Activated CD8-positive, alpha-beta T cell treated with anti-CD3 and anti-CD28 coated beads for 36 hours (primary cell): ENCODE measurements at regions not wholly inside any gene's neighbourhood (a gene's known extent, or its start where the extent isn't known, plus 50 kb on each side); places are given as distances from the start of the nearest gene placed in this dataset.
"Not testable (repeated sequence)": the region's sequence is repeated elsewhere in the genome, so short reads cannot be mapped to it uniquely, and the experiment has no call there.

Experiments
- ATAC-seq: fragments of 200-7000 bp; cut with Tn5 transposase; one replicate; pipeline ENCODE4 v1.10.0; 2021; ENCODE audit warnings: mild to moderate bottlenecking, moderate library complexity
- CTCF ChIA-PET: fragments of 350-600 bp; sonication (Branson Sonifier 250); formaldehyde crosslinking; loops from one replicate; lab custom pipeline; 2021; ENCODE audit warnings: antibody characterized with exemption; lab: Charles Lee
- POLR2A ChIA-PET: fragments of 350-600 bp; sonication (Branson Sonifier 250); formaldehyde crosslinking; loops from one replicate; lab custom pipeline; 2021; ENCODE audit warnings: antibody characterized with exemption; lab: Charles Lee
- DNase-seq: peaks from one replicate; pipeline ENCODE4 v3.0.0-alpha.2; 2020
- H3K27ac Mint-ChIP-seq: one replicate; pipeline ENCODE4 v1.8.0; 2021; ENCODE audit warnings: mild to moderate bottlenecking, mixed read lengths
- H3K27me3 Mint-ChIP-seq: one replicate; pipeline ENCODE4 v1.8.0; 2021; ENCODE audit warnings: mixed read lengths
- H3K36me3 Mint-ChIP-seq: one replicate; pipeline ENCODE4 v1.8.0; 2021; ENCODE audit warnings: low read depth, mixed read lengths
- H3K4me1 Mint-ChIP-seq: one replicate; pipeline ENCODE4 v1.8.0; 2021; ENCODE audit warnings: low read depth, mixed read lengths
- H3K4me3 Mint-ChIP-seq: one replicate; pipeline ENCODE4 v1.8.0; 2021; ENCODE audit warnings: mild to moderate bottlenecking, moderate library complexity, mixed read lengths
- H3K9me3 Mint-ChIP-seq: one replicate; pipeline ENCODE4 v1.8.0; 2021; ENCODE audit warnings: mixed read lengths
- CTCF ChIP-seq: fragments of 200-600 bp; IDR thresholded peaks from one replicate; pipeline ENCODE4 v1.8.0; 2022; ENCODE audit warnings: antibody characterized with exemption, mild to moderate bottlenecking
- intact Hi-C: fragments of 100-400 bp; cut with micrococcal nuclease; formaldehyde crosslinking; loops from one replicate; pipeline ENCODE4 v1.10.0; 2022

- Mint-ChIP-seq H3K4me1 (no peaks in the 10 kb centered on the region), H3K36me3 (no peaks in the 10 kb centered on the region), H3K27ac (no peak overlapping the region), H3K9me3 (no peaks in the 10 kb centered on the region), H3K27me3 (peaks cover 1% of the 10 kb centered on the region), H3K4me3 (no peak overlapping the region)
- no peak for TF ChIP-seq CTCF
- DNase-seq (no peak), ATAC-seq (no peak)
- ChIA-PET CTCF (no interaction called here), POLR2A (no interaction called here)
- intact Hi-C loops: no loop called here
Measured at GRCh38 chr9:135187365-135187764, 99.9 kb downstream of the OLFM1 start.

DNA sequence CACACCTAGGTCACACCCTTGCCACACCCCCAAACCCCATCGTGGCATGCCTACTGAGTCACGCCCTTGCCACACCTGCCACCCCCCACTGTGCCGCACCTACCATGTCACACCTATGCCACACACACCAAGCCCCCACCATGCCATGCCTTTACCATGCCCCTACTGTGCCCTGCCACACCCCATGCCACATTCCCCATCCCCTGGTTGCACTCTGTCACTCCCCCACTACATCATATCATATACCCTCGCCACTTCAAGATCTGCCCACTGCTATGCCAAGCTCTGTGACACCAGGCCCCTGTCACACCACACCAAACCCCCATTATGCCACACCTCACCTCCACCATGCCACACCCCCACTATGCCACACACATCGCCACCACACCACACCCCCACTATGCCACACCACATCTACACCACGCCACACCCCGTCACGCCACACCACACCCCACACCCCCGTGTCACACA, 101.2 kb downstream of the OLFM1 start:
- ATAC-seq: no peak
- peaks cover 1% of the 10 kb centered on the region for H3K27me3 Mint-ChIP-seq
- intact Hi-C loops: no loop called here
- no peaks in the 10 kb centered on the region for H3K9me3 Mint-ChIP-seq
- no peak overlapping the region for H3K27ac Mint-ChIP-seq
- H3K4me3 Mint-ChIP-seq: no peak overlapping the region
- no peaks in the 10 kb centered on the region for H3K36me3 Mint-ChIP-seq
- POLR2A ChIA-PET: no interaction called here
- no peak for TF ChIP-seq CTCF
- H3K4me1 Mint-ChIP-seq: no peaks in the 10 kb centered on the region
- CTCF ChIA-PET: no interaction called here
- no peak for DNase-seq

DNA sequence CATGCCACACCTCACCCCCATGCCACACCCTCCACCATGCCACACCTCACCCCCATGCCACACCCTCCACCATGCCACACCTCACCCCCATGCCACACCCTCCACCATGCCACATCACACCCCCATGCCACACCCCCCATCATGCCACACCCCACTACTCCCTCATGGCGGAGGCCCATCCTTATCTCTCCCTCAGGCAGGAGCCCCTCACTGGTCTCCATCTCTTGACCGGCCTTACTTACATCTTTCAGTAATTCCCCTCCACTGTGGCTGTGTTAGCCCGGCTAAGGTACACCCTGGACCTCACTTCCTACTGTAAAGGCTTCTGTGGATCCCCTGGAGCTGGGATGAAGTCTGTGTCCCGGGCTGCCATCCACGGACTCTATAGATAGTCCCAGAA, 102.0 kb downstream of the OLFM1 start:
- no peaks in the 10 kb centered on the region for H3K9me3 Mint-ChIP-seq
- H3K36me3 Mint-ChIP-seq: no peaks in the 10 kb centered on the region
- peaks cover 1% of the 10 kb centered on the region for H3K27me3 Mint-ChIP-seq
- no peak for DNase-seq
- no peaks in the 10 kb centered on the region for H3K4me1 Mint-ChIP-seq
- TF ChIP-seq CTCF: no peak
- intact Hi-C loops: no loop called here
- ATAC-seq: no peak
- CTCF ChIA-PET: no interaction called here
- no peak overlapping the region for H3K27ac Mint-ChIP-seq
- no peak overlapping the region for H3K4me3 Mint-ChIP-seq
- POLR2A ChIA-PET: interaction anchor here (1.0 kb wide), 1 partner anchor 11 kb away, joined by 3 read pairs; no protein-coding TSS in a partner anchor

DNA sequence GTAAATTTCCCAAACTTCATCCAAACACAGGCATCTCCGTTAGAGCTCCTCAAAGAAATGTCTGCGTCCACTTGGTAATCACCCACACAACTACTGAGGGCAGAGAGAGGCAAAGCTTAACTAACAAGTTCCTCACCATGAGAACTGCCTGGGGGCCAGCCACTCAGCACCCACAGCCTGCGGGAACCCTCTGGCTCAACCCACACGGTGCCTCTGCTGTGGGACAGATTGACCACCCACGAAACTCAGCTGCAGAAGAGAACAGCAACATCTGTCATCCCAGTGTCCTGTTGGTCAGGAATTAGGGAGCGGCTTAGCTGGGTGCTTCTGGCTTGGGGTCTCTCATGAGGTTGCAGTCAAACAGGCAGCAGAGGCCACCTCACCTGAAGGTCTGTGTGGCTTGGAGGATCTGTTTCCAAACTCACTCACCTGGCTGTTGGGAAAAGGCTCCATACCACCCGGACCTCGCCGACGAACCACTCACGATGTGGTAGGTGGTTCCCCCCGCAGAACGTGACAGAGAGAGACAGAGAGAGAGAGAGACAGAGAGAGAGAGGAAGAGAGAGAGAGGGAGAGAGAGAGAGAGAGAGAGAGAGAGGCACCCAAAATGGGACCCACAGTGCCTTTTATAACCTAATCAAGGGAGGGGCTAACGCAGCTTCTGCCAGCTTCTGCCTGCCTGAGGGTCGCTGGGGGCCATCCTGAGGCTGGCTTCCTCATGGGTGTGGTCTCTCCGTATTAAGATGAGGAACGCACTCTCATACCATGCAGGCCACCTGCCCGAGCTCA, 103.5 kb downstream of the OLFM1 start:
- ChIA-PET CTCF (no interaction called here), POLR2A (interaction anchor here (1.0 kb wide), 1 partner anchor 10 kb away, joined by 3 read pairs; no protein-coding TSS in a partner anchor)
- no peaks in the 10 kb centered on the region for H3K4me1 Mint-ChIP-seq
- intact Hi-C loops: no loop called here
- no peak overlapping the region for H3K4me3 Mint-ChIP-seq
- H3K36me3 Mint-ChIP-seq: no peaks in the 10 kb centered on the region
- TF ChIP-seq CTCF: no peak
- ATAC-seq (no peak), DNase-seq (no peak)
- H3K9me3 Mint-ChIP-seq: no peaks in the 10 kb centered on the region
- H3K27me3 Mint-ChIP-seq: peaks cover 1% of the 10 kb centered on the region
- no peak overlapping the region for H3K27ac Mint-ChIP-seq

GRCh38 chr9:135192686-135193085, 105.2 kb downstream of the OLFM1 start:
- DNase-seq (no peak), ATAC-seq (no peak)
- H3K4me1 Mint-ChIP-seq: no peaks in the 10 kb centered on the region
- intact Hi-C loops: no loop called here
- no peak overlapping the region for H3K27ac Mint-ChIP-seq
- H3K27me3 Mint-ChIP-seq: peaks cover 2% of the 10 kb centered on the region
- no peaks in the 10 kb centered on the region for H3K36me3 Mint-ChIP-seq
- TF ChIP-seq CTCF: no peak
- no peak overlapping the region for H3K4me3 Mint-ChIP-seq
- ChIA-PET CTCF (no interaction called here), POLR2A (no interaction called here)
- no peaks in the 10 kb centered on the region for H3K9me3 Mint-ChIP-seq

GRCh38 chr9:135195975-135196374, 108.5 kb downstream of the OLFM1 start:
- intact Hi-C loops, H3K36me3 Mint-ChIP-seq, ATAC-seq, H3K27ac Mint-ChIP-seq, H3K9me3 Mint-ChIP-seq, POLR2A ChIA-PET, H3K4me3 Mint-ChIP-seq, H3K4me1 Mint-ChIP-seq, CTCF ChIA-PET, DNase-seq: not testable (repeated sequence)
- peaks cover 11% of the 10 kb centered on the region for H3K27me3 Mint-ChIP-seq
